ENCODE measurements at regions not wholly inside any gene's neighbourhood (a gene's known extent, or its start where the extent isn't known, plus 50 kb on each side); places are given as distances from the start of the nearest gene placed in this dataset.

DNA sequence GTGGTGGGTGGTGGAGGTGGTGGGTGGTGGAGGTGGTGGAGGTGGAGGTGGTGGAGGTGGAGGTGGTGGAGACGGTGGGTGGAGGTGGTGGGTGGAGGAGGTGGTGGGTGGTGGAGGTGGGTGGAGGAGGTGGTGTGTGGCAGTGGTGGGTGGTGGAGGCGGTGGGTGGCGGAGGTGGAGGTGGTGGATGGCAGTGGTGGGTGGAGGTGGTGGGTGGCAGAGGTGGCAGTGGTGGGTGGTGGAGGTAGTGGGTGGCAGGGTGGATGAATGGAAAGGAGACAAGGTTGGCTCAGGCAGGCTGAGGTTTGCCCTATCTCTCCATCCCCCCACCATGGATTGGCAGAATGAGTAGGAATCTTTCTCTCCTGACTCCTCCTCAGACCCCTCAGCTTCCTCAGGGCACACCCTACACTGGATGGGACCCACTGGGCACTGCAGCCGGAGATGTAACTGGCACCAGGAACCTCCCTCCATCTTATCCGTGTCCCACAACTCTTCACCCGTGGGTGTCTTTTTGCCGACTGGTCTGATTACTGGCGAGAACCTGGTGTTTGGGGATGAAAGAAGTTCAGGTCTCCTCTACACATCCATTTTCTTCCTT, 166.3 kb downstream of the C9orf50 start:
- WGBS, 2 experiments (ENCODE audit: extremely low coverage in 1 of 2, insufficient coverage in 1 of 2, insufficient read length in 1 of 2, insufficient replicate concordance in 2 of 2, low coverage in 1 of 2, low lambda C conversion rate in 2 of 2, missing lambda C conversion rate in 1 of 2): 94% methylated on average over 5 of the region's 8 CpGs; no CpG with 5 or more reads in 1 of the 2 experiments
- H3K27me3 ChIP-seq (replicated peaks in 1 of 4; ENCODE audit: control insufficient read depth in 3 of 4, extremely low read depth in 1 of 4, insufficient read depth in 3 of 4, low read length in 3 of 4): peaks cover 0 to 10% (median 7%) of the 10 kb centered on the region in 4 experiments; a peak in 6 of 7 replicates
- no peak overlapping the region for H3K56ac ChIP-seq (replicated peaks; ENCODE audit: insufficient read length, low read depth, low read length)
- H3K4ac ChIP-seq (replicated peaks; ENCODE audit: insufficient read length, low read depth, low read length): no peak overlapping the region
- POLR2A ChIA-PET (ENCODE audit: partially characterized antibody): interaction anchor here (0.6 to 1.0 kb wide), 2 partner anchors 25 to 637 kb away, joined by 3 read pairs; no protein-coding TSS in a partner anchor
- H4K8ac ChIP-seq (ENCODE audit: extremely low read depth, insufficient read depth, low read length): no peak overlapping the region
- H3K79me2 ChIP-seq (ENCODE audit: control insufficient read depth in 1 of 2, insufficient read depth in 2 of 2, low read length in 2 of 2): no peaks in the 10 kb centered on the region
- FAIRE-seq (no peak), DNase-seq (ENCODE audit: low read depth in 1 of 2, low spot score in 2 of 2) (no peak)
- H3K23ac ChIP-seq (ENCODE audit: insufficient read length): no peak overlapping the region
- peak overlapping the region; percentile 46; the same call in 1 of the 2 replicates for H2BK15ac ChIP-seq (ENCODE audit: low read length)
- no peak overlapping the region for H3K9ac ChIP-seq (replicated peaks in 1 of 4; ENCODE audit: extremely low read depth in 1 of 4, low read depth in 3 of 4, low read length in 3 of 4)
- H3K79me1 ChIP-seq (ENCODE audit: low read depth, low read length): no peaks in the 10 kb centered on the region
- no peak overlapping the region for H4K91ac ChIP-seq (replicated peaks; ENCODE audit: insufficient read length, low read length)
- no peaks in the 10 kb centered on the region for H3K36me3 ChIP-seq (ENCODE audit: control insufficient read depth in 2 of 4, insufficient read depth in 4 of 4, low read length in 3 of 4)
- H2BK120ac ChIP-seq (replicated peaks; ENCODE audit: low read depth, low read length): no peak overlapping the region
- H2BK20ac ChIP-seq (ENCODE audit: low read length): no peak overlapping the region
- H3K14ac ChIP-seq (ENCODE audit: insufficient read length): no peak overlapping the region
- CTCF ChIA-PET (ENCODE audit: partially characterized antibody): interaction anchor here (0.5 to 0.6 kb wide), 2 partner anchors 147 to 834 kb away, joined by 3 read pairs; no protein-coding TSS in a partner anchor
- no peak overlapping the region for H3K4me3 ChIP-seq (ENCODE audit: extremely low read depth in 1 of 4, insufficient read depth in 2 of 4, low read depth in 3 of 4, low read length in 4 of 4)
- H2AK5ac ChIP-seq (ENCODE audit: low read depth, low read length): no peak overlapping the region
- no peak overlapping the region for H3K27ac ChIP-seq (ENCODE audit: low read depth, low read length)
- peaks cover 0 to 4% of the 10 kb centered on the region in 2 experiments for H4K20me1 ChIP-seq (replicated peaks in 1 of 2; ENCODE audit: control insufficient read depth in 1 of 2, insufficient read depth in 2 of 2, low read length in 2 of 2)
- H4K5ac ChIP-seq (ENCODE audit: insufficient read length, low read depth, low read length): no peak overlapping the region
- H3K9me3 ChIP-seq (ENCODE audit: insufficient read depth in 2 of 2, low read depth in 1 of 2, low read length in 1 of 2): no peaks in the 10 kb centered on the region
- no peak overlapping the region; the same call in 1 of the 2 replicates for H2BK12ac ChIP-seq (ENCODE audit: low read depth, low read length)
- no peak overlapping the region for H2BK5ac ChIP-seq (ENCODE audit: low read depth, low read length)
- no peak overlapping the region for H2AFZ ChIP-seq (ENCODE audit: low read length)
- no peak overlapping the region for H3K18ac ChIP-seq (ENCODE audit: extremely low read depth, low read length)
- peaks cover 0 to 18% (median 10%) of the 10 kb centered on the region in 4 experiments; a peak in 6 of 7 replicates for H3K4me1 ChIP-seq (replicated peaks in 1 of 4; ENCODE audit: control insufficient read depth in 3 of 4, insufficient read depth in 4 of 4, low read length in 3 of 4)
- peaks cover 22% of the 10 kb centered on the region; the same call in 1 of the 2 replicates for H3K23me2 ChIP-seq (ENCODE audit: low read depth, low read length)
- H3K4me2 ChIP-seq (ENCODE audit: insufficient read depth in 1 of 2, low read depth in 2 of 2, low read length in 2 of 2): no peak overlapping the region
- TF ChIP-seq YY1 (IDR thresholded peaks at IDR 0.05; ENCODE audit: low read depth, low read length) (no peak), KDM1A (IDR thresholded peaks at IDR 0.05; ENCODE audit: borderline replicate concordance, low read length) (no peak), POLR2A (IDR thresholded peaks at IDR 0.05; ENCODE audit: control extremely low read depth in 1 of 2, low read depth in 2 of 2, low read length in 2 of 2) (no peak), RBBP5 (IDR thresholded peaks at IDR 0.05; ENCODE audit: borderline replicate concordance, low read depth, low read length) (no peak), CBX5 (IDR thresholded peaks at IDR 0.05; ENCODE audit: low read depth, low read length) (no peak), RXRA (IDR thresholded peaks at IDR 0.05; ENCODE audit: insufficient read depth, low read depth, low read length) (no peak), TBP (IDR thresholded peaks at IDR 0.05; ENCODE audit: low read depth, low read length) (no peak), MAFK (IDR thresholded peaks at IDR 0.05; ENCODE audit: low read depth, low read length) (no peak), TAF1 (IDR thresholded peaks at IDR 0.05; ENCODE audit: low read depth, low read length) (no peak), CBX8 (IDR thresholded peaks at IDR 0.05; ENCODE audit: borderline replicate concordance, low read depth, low read length) (no peak)
- TF ChIP-seq, protein P1, sequence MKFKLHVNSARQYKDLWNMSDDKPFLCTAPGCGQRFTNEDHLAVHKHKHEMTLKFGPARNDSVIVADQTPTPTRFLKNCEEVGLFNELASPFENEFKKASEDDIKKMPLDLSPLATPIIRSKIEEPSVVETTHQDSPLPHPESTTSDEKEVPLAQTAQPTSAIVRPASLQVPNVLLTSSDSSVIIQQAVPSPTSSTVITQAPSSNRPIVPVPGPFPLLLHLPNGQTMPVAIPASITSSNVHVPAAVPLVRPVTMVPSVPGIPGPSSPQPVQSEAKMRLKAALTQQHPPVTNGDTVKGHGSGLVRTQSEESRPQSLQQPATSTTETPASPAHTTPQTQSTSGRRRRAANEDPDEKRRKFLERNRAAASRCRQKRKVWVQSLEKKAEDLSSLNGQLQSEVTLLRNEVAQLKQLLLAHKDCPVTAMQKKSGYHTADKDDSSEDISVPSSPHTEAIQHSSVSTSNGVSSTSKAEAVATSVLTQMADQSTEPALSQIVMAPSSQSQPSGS (IDR thresholded peaks at IDR 0.05; ENCODE audit: low read length): no peak
